PFSK-1 (cell line): ENCODE measurements at regions not wholly inside any gene's neighbourhood (a gene's known extent, or its start where the extent isn't known, plus 50 kb on each side); places are given as distances from the start of the nearest gene placed in this dataset.

ENCODE experiments used
- POLR2AphosphoS5 ChIP-seq: IDR thresholded peaks from 2 replicates; pipeline ENCODE4 v1.6.1; 2012; ENCODE audit warnings: low read depth, mild to moderate bottlenecking, control low read depth, low read length, moderate library complexity
- SIN3A ChIP-seq: IDR thresholded peaks from 2 replicates; pipeline ENCODE4 v1.6.1; 2012; ENCODE audit warnings: mild to moderate bottlenecking, low read length, moderate library complexity, borderline replicate concordance; ENCODE audit not compliant: insufficient read depth

- TF ChIP-seq POLR2AphosphoS5 (no peak), SIN3A (no peak)
These were observed 161.0 kb upstream of the RNF32 start for GRCh38 chr7:156479596-156479995.
